Keratinocyte (primary cell): ENCODE measurements at regions not wholly inside any gene's neighbourhood (a gene's known extent, or its start where the extent isn't known, plus 50 kb on each side); places are given as distances from the start of the nearest gene placed in this dataset.

Experiments
- DNase-seq: peaks from one replicate; pipeline ENCODE4 v3.0.0-alpha.2; 2011; ENCODE audit warnings: low read depth, missing footprints, low spot score
- FAIRE-seq: peaks from 2 replicates; lab custom pipeline; 2011; peaks lifted over from hg19 to GRCh38; lab: Jason Lieb, UNC
- H2AFZ ChIP-seq: 2 replicates; pipeline ENCODE4 v1.6.0; 2012; ENCODE audit warnings: low read length, control low read depth, inconsistent platforms; ENCODE audit not compliant: control insufficient read depth
- H3K27ac ChIP-seq: 2 replicates; pipeline ENCODE4 v1.5.1; 2011; ENCODE audit warnings: low read length; ENCODE audit not compliant: control insufficient read depth, insufficient read depth
- H3K27me3 ChIP-seq: 3 replicates; pipeline ENCODE4 v1.6.0; 2011; ENCODE audit warnings: low read length; ENCODE audit not compliant: control insufficient read depth, insufficient read depth; ENCODE audit errors: extremely low read depth
- H3K36me3 ChIP-seq, 2 experiments: 2 replicates in 1 of 2; 3 replicates in 1 of 2; pipeline ENCODE4 v1.5.1; 2011; ENCODE audit warnings: low read length in 2 of 2, mild to moderate bottlenecking in 1 of 2; ENCODE audit not compliant: control insufficient read depth in 2 of 2, insufficient read depth in 2 of 2; ENCODE audit errors: extremely low read depth in 1 of 2
- H3K4me1 ChIP-seq: 3 replicates; pipeline ENCODE4 v1.5.1; 2011; ENCODE audit warnings: low read length; ENCODE audit not compliant: control insufficient read depth, insufficient read depth; ENCODE audit errors: extremely low read depth
- H3K4me2 ChIP-seq: 3 replicates; pipeline ENCODE4 v1.6.0; 2011; ENCODE audit warnings: low read depth, low read length; ENCODE audit not compliant: control insufficient read depth, insufficient read depth; ENCODE audit errors: extremely low read depth
- H3K4me3 ChIP-seq, 3 experiments: fragments of 200-600 bp in 1 of 3; sonication (generic) in 1 of 3; 2 replicates in 2 of 3; 3 replicates in 1 of 3; pipeline ENCODE4 v1.5.1; 2011 to 2016; ENCODE audit warnings: low read length in 3 of 3, mild to moderate bottlenecking in 3 of 3, control low read depth in 2 of 3, inconsistent platforms in 1 of 3, low read depth in 1 of 3, mixed read lengths in 1 of 3, mixed run types in 1 of 3, moderate library complexity in 1 of 3; ENCODE audit not compliant: control insufficient read depth in 2 of 3, insufficient read depth in 2 of 3; ENCODE audit errors: extremely low read depth in 1 of 3
- H3K79me2 ChIP-seq: 2 replicates; pipeline ENCODE4 v1.6.0; 2012; ENCODE audit warnings: low read length; ENCODE audit not compliant: control insufficient read depth, insufficient read depth
- H3K9ac ChIP-seq: 3 replicates; pipeline ENCODE4 v1.6.0; 2011; ENCODE audit warnings: low read length; ENCODE audit not compliant: control insufficient read depth, insufficient read depth; ENCODE audit errors: extremely low read depth
- H3K9me1 ChIP-seq: 3 replicates; pipeline ENCODE4 v1.6.0; 2011; ENCODE audit warnings: low read length; ENCODE audit not compliant: control insufficient read depth, insufficient read depth; ENCODE audit errors: extremely low read depth
- H3K9me3 ChIP-seq: 2 replicates; pipeline ENCODE4 v1.5.1; 2012; ENCODE audit warnings: low read depth, low read length; ENCODE audit not compliant: control insufficient read depth
- H4K20me1 ChIP-seq: 3 replicates; pipeline ENCODE4 v1.6.0; 2011; ENCODE audit warnings: low read length; ENCODE audit not compliant: control insufficient read depth, insufficient read depth; ENCODE audit errors: extremely low read depth
- EZH2 ChIP-seq: IDR thresholded peaks from one replicate; pipeline ENCODE4 v1.6.1; 2012; ENCODE audit warnings: inconsistent platforms, mild to moderate bottlenecking, low read length, moderate library complexity
- dilution Hi-C: fragments of 300-500 bp; cut with MboI; formaldehyde crosslinking; loops from one replicate; pipeline ENCODE4 v1.7.0; 2020; ENCODE audit warnings: low sequenced_read_pairs; ENCODE audit not compliant: extremely low pct_ligation_motif_present
- TF ChIP-seq, protein P1 (sequence below), 3 experiments: IDR thresholded peaks in 1 of 3; conservative IDR thresholded peaks in 1 of 3; optimal IDR thresholded peaks in 1 of 3; 2 replicates in 2 of 3; 3 replicates in 1 of 3; pipeline versions ENCODE3 to v1.5.1; 2011; ENCODE audit warnings: low read length in 3 of 3, mild to moderate bottlenecking in 3 of 3, moderate library complexity in 2 of 3, control low read depth in 1 of 3, inconsistent platforms in 1 of 3; ENCODE audit not compliant: insufficient read depth in 2 of 3; ENCODE audit errors: extremely low read depth in 1 of 3

DNA sequence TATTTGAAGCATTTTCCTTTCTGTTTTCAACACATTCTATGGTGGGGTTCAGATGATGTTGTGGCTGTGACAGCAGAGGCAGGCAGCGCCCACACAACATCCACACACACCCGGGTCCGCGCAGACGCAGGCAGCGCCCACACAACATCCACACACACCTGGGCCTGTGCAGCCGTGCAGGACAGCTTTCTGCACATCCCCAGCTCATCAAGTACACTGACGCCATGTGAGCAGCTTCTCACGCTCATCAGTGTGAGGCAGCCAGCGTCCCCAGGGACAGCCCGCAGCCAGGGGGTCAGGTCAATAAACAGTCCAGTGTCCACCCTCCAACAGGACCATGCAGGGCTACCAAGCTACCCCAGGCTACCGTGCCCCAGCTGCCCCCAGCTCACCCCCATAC lies 272.8 kb upstream of the TCERG1L start:
- Histone ChIP-seq H3K27ac (no peak overlapping the region), H3K4me3 (no peak overlapping the region), H3K9me1 (no peaks in the 10 kb centered on the region), H4K20me1 (no peaks in the 10 kb centered on the region), H2AFZ (no peak overlapping the region), H3K36me3 (no peaks in the 10 kb centered on the region), H3K9ac (no peak overlapping the region), H3K4me1 (no peaks in the 10 kb centered on the region), H3K79me2 (no peaks in the 10 kb centered on the region), H3K4me2 (no peak overlapping the region), H3K9me3 (peaks cover 13% of the 10 kb centered on the region), H3K27me3 (no peaks in the 10 kb centered on the region)
- no peak for DNase-seq
- TF ChIP-seq, protein P1, sequence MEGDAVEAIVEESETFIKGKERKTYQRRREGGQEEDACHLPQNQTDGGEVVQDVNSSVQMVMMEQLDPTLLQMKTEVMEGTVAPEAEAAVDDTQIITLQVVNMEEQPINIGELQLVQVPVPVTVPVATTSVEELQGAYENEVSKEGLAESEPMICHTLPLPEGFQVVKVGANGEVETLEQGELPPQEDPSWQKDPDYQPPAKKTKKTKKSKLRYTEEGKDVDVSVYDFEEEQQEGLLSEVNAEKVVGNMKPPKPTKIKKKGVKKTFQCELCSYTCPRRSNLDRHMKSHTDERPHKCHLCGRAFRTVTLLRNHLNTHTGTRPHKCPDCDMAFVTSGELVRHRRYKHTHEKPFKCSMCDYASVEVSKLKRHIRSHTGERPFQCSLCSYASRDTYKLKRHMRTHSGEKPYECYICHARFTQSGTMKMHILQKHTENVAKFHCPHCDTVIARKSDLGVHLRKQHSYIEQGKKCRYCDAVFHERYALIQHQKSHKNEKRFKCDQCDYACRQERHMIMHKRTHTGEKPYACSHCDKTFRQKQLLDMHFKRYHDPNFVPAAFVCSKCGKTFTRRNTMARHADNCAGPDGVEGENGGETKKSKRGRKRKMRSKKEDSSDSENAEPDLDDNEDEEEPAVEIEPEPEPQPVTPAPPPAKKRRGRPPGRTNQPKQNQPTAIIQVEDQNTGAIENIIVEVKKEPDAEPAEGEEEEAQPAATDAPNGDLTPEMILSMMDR (optimal IDR thresholded peaks at IDR 0.05 in 1 of 3, IDR thresholded peaks at IDR 0.05 in 1 of 3, conservative IDR thresholded peaks at IDR 0.05 in 1 of 3; ENCODE audit: extremely low read depth in 1 of 3, insufficient read depth in 2 of 3, low read length in 3 of 3), result no peak
- no peak for TF ChIP-seq EZH2
- FAIRE-seq, result no peak
- dilution Hi-C loops, result no loop called here

DNA sequence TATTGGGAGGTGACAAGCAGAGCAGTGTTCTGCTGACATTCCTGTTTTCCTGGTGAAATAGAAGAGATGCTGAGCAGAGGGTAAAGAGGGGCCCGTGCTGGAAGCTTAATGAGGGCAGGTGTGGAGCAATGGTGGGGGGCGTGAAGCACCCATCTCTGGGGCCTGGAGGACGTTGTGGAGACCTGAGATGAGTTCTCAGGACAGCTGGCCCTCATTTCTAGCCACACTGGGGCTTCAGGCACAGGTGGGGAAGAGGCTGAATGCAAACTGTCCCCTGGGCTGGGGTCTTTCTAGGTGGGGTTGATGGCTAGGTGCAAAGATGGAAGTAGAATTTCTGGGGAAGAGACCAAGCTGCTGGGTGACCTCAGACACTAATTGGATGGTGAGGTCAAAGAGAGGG lies 274.2 kb upstream of the TCERG1L start:
- DNase-seq (no peak), FAIRE-seq (no peak)
- H3K4me3 ChIP-seq, result no peak overlapping the region
- H3K27ac ChIP-seq, result no peak overlapping the region
- H3K4me1 ChIP-seq, result no peaks in the 10 kb centered on the region
- dilution Hi-C loops, result no loop called here
- no peak overlapping the region for H3K4me2 ChIP-seq
- H2AFZ ChIP-seq, result no peak overlapping the region
- H4K20me1 ChIP-seq, result no peaks in the 10 kb centered on the region
- peaks cover 17% of the 10 kb centered on the region for H3K9me3 ChIP-seq
- H3K9ac ChIP-seq, result no peak overlapping the region
- H3K27me3 ChIP-seq, result no peaks in the 10 kb centered on the region
- TF ChIP-seq EZH2, result no peak
- TF ChIP-seq, protein P1 (optimal IDR thresholded peaks at IDR 0.05 in 1 of 3, IDR thresholded peaks at IDR 0.05 in 1 of 3, conservative IDR thresholded peaks at IDR 0.05 in 1 of 3; ENCODE audit: extremely low read depth in 1 of 3, insufficient read depth in 2 of 3, low read length in 3 of 3), result no peak
- H3K36me3 ChIP-seq, result no peaks in the 10 kb centered on the region
- no peaks in the 10 kb centered on the region for H3K9me1 ChIP-seq
- H3K79me2 ChIP-seq, result no peaks in the 10 kb centered on the region
